ENCODE measurements at regions not wholly inside any gene's neighbourhood (a gene's known extent, or its start where the extent isn't known, plus 50 kb on each side); places are given as distances from the start of the nearest gene placed in this dataset.
"Not testable (repeated sequence)": the region's sequence is repeated elsewhere in the genome, so short reads cannot be mapped to it uniquely, and the experiment has no call there.

DNA sequence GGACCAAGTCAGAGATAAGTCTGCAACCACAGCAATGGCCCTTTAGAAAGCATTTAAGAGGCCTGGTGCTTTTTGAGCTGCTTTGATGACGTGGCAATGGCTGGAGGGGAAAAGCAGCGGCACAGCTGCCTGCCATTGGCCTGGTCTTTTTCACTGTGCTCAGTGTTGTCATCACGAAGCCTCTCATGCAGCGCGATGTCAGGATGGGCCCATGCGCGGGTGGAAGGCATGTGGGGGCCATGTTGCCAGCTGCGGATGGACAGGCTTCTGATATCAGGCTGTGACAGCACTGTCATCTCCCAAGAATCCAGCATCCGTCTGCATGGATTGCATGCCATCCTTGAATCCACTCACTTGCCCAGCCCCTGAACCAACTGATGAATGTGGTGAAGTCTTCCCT is 204.5 kb downstream of the ACKR3 start:
- no peak for DNase-seq (ENCODE audit: low read depth)

DNA sequence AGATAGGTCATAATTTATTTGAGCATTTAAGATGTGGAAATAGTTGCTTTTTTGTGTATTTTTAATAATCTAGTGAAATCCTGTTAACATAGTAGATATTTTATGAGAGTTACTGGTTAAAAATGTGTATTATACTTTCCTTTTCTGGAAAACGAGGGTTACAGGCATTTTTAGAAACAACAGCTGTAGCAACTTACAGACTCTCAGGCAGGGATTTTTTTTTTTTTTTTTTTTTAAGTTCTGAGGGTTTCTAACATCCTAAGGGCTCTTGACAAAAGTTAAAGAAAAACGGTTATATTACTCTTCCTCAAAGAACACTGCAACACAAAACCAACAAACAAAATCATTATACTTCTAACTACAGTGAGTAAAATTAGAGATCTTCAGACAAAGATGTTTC is 205.9 kb downstream of the ACKR3 start:
- DNase-seq (ENCODE audit: low read depth): no peak

DNA sequence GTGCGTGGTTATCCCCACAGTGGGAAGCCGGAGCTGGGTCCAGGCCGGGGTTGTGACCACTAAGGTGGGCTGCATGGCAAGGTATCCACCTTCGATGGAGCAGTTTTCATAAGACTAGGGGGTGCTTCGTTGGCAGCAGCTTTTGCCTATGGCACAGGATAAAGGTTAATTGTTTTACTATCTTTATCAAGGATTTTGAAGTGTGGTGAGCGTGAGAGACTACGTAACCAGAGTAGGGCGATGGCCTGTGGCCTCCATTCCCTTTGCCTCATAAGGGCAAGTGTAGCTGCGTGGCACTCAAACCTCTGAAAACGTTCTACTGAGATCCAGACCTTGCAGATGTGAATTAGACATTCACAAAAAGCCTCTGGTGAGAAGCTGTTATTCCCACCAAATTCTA is 206.6 kb downstream of the ACKR3 start:
- no peak for DNase-seq (ENCODE audit: low read depth)

DNA sequence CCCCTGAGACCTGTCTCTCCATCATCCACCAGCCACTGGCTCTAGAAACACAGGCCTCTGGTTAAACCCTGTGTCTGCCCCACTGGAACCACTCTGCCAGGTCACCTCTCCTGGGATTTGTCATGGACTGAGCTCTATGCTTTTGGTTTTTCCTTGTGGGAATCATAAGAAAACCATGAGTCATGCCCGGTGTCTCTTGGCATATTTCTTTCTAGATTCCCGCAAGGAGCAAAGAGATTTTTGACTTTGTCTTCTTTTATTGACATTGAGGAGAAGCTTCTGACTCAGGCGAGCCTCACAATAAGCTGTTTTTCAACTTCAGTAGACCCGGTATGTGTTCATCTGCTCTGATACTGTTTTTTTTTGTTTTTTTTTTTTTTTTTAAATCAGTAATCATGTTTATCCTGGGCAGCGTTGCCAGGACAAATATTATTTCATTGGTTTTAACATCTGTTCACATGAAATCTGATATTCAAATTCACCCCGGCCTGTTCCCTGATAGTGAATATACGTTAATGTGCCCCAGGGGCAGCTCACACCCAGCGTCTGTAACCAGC is 207.1 kb downstream of the ACKR3 start:
- DNase-seq (ENCODE audit: low read depth): no peak

DNA sequence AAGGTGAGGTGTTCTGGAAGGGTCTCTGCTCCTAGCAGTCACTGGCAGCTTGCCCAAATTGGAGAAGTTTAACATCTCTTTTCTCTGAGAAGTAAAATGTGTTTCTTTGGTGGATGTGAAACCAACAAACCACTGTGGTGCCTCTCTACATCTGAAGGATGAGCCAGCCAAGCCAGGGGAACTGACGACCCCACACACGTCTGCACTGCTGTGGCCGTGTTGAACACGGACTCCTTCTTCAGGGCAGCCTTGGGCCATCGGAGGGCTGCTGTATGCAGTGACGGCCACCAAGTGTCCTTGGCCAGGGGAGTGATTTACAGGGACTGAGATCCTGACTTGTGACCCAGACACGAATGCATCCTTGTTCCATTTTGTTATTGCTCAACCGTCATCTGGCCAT is 207.8 kb downstream of the ACKR3 start:
- DNase-seq (ENCODE audit: low read depth): no peak

DNA sequence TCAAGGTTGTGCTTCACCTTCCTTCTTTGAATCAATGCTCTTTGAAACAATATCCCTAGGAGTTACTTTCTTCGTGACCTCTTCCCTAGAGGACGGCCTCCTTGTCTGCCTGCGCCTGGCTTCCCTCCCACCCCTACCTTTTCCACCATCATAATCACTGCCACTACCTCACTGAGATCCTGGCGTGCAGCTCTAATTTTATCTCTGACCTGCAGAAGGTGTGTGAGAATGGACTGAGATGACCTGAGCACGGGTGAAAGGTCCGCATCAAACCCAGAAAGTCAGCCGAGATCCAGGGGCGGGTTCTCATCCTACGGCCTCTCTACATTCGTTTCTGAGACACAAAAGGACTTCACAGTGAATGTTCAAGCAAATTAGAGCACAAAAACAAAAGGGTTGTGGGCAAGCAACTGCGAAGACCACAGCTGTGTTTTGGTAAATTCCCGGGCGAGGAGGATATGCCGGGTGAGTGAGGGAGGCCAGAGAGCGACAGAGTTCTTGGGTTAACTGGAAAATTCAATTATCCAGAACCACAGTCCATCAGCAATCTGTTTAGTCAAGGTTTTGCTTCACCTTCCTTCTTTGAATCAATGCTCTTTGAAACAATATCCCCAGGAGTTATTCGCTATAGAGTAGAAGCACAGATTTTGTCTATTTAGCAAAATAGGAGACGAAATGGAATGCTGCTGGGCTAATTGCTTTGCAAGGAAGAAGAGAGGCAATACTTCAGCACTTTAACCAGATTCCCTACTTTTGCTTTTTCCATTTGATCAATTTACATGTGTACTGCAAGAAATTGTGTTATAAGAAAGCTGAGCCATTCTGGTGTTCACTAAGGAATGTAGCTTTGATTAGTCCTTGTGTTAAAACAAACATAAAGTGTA is 212.6 kb downstream of the ACKR3 start:
- DNase-seq (ENCODE audit: low read depth): no peak

DNA sequence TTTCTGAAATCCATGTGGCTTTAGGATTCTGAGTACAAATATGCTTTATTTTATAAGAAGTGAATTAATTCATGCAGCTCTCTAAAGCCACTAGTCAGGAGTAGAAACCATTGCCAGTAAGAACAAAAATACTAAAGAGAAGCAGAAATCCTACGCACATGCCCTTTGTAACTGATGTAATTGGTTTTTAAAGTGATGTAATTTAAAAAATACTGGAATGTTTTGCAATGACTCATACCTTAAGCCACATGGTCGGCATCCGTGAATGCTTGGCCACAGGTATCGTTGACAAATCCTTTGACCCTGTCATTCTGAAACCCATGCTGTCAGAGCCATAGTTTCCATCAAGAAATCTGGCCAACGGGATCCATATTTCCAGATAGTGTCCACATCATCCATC is 213.3 kb downstream of the ACKR3 start:
- no peak for DNase-seq (ENCODE audit: low read depth)

DNA sequence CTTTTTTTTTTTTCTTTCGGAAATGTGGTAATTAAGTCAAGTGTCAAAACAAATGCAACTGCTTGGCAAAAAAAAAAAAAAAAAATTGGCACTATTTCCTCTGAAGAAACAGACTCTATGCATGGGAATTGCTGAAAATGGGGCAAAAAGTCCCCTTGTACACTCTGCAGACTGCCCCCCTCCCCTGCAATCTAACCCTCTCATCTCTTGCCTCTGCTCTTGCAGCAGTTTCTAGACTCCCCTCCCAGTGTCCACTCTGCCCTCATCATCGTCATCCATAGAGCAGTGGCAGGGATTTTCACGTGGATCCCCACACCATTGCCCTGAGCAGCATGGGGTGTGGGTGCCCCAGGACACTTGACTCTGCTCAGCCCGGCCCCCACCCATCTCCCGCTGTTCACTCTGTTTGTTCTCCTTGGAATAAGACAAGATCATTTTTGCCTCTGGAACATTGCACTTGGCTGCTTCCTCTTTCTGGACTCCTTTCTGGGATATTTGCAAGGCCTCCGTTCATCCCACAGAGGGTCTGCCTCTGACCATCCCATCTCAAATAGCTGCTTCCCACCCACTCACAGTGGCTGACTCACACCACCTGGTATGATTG is 213.9 kb downstream of the ACKR3 start:
- DNase-seq (ENCODE audit: low read depth): no peak

DNA sequence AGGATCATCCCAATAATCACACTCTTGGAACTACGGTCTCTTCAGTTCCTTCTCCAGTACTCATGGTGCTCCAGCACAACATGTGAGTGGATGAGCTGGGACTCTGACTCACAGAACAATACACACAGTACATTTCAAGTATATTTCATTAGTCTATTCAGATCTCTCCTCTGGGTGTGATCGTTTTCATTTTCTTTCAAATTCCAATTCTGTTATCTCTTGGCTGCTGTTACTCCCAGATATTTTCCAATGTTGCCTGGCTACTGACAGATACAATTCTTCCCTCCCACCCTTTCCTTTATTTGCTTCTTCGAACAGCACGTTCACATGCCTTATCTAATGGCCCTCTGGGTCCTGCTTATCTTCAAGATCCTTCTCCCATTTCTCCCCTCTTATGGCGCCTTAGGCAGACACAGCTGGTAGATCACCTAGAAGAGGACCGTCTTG is 216.0 kb downstream of the ACKR3 start:
- no peak for DNase-seq (ENCODE audit: low read depth)

DNA sequence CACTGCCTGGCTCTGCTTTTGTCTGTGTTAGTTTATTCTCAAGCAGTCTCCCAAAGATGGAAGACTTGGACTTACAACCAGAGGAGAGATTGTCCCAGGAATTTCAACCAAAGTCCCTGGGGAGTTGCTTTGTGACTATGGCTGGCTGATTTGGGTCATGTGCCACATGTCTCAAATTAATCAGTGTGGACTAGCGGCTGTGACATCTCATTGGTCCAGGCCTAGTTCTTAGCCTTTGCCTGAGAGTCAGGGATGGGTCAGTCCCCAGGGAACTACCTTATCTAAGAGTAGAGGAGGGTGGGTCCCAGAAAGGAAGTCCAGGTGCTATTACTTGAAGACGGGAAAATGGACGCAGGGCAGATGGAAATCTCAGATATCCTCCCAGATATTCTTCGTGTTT is 217.1 kb downstream of the ACKR3 start:
- DNase-seq (ENCODE audit: low read depth): no peak

DNA sequence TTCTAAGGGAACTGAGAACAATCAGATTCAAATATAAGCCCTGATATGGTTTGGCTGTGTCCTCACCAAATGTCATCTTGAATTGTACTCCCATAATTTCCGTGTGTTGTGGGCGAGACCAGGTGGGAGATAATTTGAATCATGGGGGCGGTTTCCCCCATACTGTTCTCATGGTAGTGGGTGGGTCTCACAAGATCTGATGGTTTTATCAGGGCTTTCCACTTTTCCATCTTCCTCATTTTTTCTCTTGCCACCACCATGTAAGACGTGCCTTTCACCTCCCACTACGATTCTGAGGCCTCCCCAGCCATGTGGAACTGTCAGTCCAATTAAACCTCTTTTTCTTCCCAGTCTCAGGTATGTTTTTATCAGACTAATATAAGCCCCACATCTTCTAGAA is 217.8 kb downstream of the ACKR3 start:
- DNase-seq (ENCODE audit: low read depth): not testable (repeated sequence)

DNA sequence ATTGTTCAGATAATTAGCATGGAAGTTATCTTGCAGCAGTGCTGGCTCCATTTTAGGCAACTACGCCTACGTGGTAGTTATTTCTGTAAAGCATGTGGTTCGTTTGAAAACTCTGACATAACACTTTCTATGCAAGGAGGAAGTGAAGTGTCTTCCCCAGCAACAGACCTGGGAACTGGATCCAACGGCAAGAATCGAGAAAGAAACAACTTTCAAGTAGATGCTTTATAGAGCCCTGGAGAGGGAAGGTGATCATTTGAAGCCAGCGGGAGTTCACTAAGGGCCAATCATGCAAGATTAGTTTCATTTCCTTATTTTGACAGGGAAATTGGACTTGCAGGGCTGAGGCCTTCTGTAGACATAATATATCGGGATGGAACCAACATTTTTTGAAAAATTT is 218.3 kb downstream of the ACKR3 start:
- DNase-seq (ENCODE audit: low read depth): no peak

DNA sequence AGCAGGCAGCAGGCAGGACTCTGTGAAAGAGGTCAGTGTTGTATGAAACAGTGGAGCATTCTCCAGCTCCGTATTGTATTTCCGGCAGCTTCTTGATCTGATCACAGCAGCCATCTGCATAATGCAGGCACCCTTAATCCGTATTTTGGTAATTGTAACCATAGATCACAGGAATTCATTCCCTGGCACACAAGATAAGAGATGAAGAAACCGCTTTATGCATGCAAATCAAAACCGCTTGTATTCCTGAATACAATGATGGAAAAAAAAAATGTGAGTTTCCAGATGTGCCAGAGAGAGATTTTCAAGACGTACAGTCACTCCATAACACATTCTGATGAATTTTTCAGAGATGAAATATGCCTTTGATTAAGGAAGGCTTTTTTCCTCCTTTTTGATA is 221.3 kb downstream of the ACKR3 start:
- no peak for DNase-seq (ENCODE audit: low read depth)

DNA sequence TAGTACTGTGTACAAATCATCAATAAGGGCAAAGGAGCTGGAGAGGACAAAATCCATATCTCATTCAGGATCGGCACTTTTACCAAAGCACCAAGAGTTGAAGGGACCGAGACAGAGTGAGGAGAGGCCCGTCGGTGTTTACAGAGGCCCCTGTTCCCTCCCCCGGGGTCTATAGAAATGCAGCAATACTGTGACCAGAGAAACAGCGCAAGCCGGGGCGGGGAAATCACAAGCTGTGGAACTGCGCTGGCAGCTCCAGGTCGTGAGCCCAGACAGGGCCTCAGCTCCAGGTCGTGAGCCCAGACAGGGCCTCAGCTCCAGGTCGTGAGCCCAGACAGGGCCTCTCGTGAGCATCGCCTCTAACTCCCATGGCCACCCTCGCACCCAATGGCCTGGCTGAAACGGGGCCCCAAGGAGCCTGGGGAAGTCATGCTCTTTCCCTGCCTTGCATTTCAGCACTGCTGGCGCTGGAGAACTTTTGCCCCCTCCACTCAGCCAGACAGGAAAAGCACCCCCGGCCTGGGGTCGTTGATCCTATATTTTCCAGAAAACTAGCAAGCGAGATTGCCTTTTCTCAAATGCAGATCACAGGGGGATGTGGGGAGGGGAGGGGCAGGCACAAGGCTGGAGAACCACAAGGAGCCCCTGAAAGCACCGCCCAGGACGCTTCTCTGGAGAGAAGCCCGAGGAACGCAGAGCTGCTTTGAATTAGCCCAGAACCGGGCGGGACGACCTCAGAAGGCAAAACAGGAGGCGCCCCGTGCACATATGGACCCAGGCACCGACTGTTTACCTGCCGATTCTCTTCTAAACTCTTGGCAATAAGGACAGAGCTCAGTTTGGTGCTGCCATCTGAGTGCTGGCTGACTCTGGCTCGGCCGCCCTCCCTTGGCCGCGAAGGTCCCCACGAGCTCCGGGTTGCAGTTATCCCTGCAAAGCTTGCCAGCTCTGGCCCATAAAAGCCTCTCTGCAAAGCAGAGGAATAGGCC is 223.7 kb downstream of the ACKR3 start:
- DNase-seq (ENCODE audit: low read depth): no peak

DNA sequence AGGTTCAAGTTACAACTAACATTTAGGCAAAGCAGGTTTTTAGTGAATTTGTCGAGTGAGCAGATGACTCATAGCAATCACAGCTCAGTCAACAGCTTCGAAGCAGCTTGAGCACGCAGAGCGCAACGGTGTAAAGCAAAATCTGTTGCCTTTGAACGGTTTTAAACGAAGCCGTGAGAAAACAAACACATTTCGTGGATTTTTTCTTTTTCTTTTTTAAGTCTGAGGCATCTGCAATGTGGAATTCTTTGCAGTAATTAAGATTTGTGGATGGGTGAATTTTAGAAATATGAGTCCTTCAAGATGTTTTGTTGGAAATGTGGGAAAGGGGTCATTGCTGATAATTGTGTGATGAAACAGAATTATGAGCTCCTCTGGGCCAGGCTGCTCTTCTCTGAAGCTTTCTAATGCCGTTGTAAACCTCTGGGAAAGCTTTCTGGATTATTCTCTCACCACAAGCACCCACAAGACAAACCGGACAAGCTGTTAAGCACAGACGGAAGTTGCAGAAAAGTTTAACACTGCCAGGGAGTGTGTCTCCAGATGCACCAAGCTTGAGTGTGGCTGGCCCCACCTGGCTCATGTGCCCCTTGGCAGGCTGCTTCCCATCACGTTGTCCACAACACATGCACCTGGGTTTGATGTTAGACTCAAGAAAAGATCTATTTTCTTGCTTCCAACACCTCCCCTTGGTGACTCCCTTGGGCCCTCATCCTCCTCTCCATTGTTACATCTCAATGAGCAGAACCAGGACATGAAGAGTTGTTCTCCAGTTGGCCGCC is 224.7 kb downstream of the ACKR3 start:
- no peak for DNase-seq (ENCODE audit: low read depth)

DNA sequence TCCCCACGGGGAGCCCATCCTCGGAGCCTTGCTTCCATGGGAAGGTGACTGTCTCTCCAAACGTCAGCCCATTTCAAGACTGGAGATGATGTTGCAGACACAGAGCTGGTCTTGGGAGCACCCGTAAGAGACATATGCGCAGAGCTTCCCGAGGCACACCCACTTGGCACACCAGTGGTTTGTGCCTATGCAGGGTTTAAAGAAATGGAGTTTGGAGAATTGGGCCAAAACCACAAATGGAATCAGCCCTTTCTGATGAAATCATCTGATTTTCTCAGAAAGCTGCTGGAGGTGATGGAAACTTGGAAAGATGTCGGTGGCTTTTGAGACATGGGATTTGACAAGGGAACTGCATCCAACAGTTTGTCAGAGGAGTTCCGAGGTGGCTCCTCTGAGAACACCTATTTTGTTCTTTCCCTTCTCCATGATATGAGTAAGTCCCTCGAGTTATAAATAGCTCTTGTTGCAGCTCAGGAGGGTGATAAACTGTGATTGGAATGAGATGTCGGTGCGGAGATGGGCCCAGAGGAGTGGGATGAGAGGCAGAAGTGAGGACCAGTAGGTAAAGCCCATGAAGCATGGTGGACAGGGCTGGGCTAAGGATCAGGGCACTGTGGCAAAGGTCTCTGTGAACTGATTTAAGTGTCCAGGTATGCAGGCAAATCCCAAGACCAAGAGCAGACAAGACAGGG is 225.7 kb downstream of the ACKR3 start:
- DNase-seq (ENCODE audit: low read depth): no peak

DNA sequence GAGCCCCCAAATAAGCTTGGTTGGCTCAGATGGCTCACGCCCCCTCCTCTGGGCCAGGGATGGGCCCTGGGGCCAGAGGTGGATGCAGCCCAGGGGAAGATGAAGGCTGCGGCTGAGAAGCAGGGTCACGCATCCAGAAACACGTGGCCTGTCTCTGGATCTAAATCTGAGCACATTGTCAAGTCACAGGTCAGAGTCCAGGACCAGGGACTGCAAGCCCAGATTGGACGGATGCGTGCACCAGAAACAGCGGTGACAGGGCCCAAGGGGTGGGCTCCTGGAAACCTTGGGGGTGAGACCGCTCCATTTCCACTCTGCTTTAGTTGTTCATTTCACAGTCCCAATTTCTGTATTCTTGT is 226.2 kb downstream of the ACKR3 start:
- no peak for DNase-seq (ENCODE audit: low read depth)

DNA sequence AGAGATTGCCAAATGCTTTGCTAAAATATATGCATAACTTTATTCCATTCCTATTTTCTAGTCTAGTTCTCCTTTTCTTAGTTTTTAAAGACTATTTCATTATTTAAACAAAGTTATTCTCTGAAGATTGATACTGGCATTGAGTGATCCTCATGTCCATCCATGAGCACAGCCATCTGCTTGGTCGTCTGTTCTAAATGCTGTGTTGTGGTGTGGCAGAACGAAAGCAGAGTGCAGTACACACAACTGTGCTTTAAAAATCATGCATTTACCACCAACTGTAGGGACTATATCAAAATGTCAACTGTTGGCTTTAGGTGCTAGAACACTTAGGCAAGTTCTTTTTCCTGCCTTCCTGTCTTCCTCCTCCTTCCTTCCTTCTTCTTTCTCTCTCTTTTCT is 226.6 kb downstream of the ACKR3 start:
- DNase-seq (ENCODE audit: low read depth): no peak

DNA sequence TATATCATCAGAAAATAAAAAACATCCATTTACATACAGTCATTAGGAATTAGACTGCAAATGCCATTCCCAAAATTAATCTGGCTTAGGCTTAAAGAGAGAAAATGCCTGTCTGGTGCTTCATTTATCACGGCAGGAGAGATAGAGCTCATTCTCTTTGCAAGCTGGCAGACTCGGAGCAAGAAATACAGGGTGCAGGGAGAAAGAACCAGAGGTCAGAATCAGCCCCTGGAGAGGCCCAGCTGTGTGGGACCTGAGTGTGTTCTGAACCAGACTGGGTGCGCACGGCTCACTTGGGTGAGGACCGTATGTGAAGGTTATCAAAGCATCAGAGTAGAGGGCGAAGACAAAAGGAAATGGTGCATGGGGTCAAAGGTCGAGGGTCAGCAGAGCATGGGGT is 227.8 kb downstream of the ACKR3 start:
- DNase-seq (ENCODE audit: low read depth): no peak

DNA sequence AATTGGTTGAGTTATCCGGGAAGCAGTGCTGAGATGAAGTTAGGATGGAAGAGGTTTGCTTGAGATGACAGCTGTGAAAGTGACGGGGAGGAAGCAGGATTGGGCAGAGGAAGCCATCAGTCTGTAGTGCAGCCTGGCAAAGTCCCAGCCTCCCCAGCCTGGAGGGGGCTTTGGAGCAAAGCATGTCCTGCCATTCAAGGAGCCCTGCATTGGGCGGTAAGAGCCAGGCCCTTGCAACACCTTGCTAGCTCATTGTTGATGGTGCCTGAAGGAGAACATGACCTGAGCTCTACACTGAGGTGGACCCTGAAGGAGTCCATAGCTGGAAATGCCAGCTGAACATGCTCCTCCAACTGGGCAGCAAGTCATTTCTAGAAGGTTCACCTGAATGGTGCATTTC is 228.9 kb downstream of the ACKR3 start:
- no peak for DNase-seq (ENCODE audit: low read depth)
